HG03558 (cell line): ENCODE measurements at regions not wholly inside any gene's neighbourhood (a gene's known extent, or its start where the extent isn't known, plus 50 kb on each side); places are given as distances from the start of the nearest gene placed in this dataset.

ENCODE experiments used
- ATAC-seq: cut with Tn5 transposase; IDR thresholded peaks from one replicate; pipeline ENCODE4 v1.9.1; 2021; ENCODE audit warnings: moderate number of reproducible peaks; ENCODE audit not compliant: unreplicated experiment; ENCODE audit errors: extremely low read depth

DNA sequence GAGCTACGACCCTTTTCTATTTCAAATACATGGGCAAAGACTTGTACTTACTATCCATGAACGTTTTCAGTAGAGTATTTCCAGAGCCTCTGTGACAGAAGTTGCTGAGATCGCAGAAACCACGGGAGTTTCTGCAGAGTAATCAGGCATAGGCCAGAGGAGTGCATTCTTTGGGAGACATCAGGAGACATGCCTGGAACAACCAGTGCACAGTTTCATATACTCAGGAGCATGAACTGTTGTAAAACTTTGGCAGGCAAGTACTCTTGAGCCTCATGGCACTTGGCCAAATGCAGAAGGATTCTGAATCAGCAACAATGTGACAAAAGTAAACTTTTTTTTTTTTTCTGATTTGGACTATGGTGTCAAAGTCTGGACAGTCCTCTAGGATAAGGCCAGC lies 307.1 kb downstream of the GRB14 start:
- no peak for ATAC-seq

DNA sequence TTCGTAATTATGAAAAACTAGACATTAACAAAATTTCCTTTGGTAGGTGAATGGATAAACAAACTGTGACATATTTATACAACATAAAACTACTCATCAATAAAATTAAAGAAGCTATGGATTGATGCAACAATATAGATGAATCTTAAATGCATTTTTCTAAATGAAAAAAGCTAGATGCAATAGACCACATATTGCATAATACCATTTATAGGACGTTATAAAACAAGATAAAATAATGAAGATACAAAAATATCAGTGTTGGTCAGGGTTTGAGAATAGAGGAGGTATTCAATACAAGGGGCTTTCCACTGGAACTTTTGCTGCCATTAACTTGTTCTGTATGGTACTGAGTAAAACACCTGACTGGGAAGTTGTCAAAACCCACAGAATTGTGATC lies 314.4 kb downstream of the GRB14 start:
- no peak for ATAC-seq

DNA sequence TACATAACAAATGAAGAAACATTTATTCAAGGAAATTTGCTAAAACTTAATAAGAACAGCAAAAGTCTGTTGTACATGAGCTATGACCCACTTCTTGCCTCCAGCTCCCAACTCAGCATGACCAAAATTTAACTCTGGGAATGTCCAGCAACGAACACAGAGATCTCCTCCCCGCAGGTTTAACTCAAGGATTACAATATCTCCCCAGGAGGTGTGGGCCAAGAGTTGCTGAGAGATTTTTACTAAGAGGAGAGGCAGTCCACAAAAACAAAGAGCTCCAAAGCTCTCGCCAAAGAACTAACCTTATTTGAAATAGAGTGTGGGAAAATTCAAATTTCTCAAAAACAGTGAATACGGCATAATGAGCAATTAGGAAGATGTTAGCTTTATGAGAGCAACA lies 318.5 kb downstream of the GRB14 start:
- ATAC-seq = no peak

GRCh38 chr2:164288235-164288634 lies 333.0 kb downstream of the GRB14 start:
- no peak for ATAC-seq

GRCh38 chr2:164287056-164287455 lies 334.2 kb downstream of the GRB14 start:
- no peak for ATAC-seq

- no peak for ATAC-seq
Measured at GRCh38 chr2:164285576-164285975, 335.7 kb downstream of the GRB14 start.

DNA sequence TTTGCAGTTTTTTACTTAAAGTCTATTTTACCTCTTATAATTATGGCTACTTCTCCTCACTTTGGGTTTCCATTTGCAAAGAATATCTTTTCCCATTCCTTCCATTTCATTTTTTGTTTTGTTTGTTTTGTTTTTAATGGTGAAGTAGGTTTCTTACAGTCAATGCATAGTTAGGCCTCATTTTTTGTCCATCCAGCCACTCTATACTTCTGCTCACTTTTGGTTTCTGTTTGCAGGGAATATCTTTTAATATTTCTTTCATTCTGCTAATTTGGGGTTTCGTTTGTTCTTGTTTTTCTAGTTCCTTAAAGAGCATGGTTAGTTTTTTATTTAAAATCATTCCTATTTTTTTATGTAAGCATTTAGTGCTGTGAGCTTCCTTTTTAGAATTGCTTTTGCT lies 339.4 kb downstream of the GRB14 start:
- no peak for ATAC-seq

DNA sequence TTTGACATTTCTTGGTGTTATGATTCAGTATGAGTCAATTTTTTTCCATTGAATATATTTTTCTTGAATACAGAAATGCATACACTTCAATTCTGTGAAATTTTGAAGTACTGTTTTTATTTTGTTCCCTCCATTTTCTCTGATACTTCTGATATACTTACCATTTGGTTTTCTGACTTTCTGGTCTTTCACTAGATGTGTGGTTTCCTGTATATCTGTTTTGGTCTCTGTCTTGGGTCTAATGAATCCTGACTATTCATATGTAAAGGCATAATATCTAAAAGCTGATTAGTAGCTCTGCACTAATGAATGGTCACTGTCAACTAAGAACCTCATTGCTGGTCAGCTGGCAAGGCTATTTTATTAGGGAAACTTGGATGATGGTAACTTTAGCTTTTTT lies 345.6 kb downstream of the GRB14 start:
- ATAC-seq = no peak

DNA sequence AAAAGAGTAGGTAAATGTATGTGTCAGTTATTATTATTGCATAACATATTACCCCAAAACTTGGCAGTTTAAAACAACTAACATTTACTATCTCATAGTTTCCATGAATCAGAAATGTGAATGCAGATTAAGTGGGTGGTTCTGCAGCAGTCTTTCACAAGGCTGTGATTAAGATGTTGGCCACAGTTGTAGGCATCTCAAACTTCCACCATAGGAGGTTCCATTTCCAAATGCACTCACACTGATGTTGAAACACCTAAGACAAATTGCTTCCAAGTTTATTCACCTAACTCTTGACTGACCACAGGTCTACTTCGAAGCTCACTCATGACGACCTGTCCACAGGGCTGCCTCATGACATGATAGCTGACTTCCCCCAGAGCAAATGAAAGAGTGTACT lies 360.8 kb downstream of the GRB14 start:
- no peak for ATAC-seq

GRCh38 chr2:164257742-164258141 lies 363.5 kb downstream of the GRB14 start:
- ATAC-seq = no peak

DNA sequence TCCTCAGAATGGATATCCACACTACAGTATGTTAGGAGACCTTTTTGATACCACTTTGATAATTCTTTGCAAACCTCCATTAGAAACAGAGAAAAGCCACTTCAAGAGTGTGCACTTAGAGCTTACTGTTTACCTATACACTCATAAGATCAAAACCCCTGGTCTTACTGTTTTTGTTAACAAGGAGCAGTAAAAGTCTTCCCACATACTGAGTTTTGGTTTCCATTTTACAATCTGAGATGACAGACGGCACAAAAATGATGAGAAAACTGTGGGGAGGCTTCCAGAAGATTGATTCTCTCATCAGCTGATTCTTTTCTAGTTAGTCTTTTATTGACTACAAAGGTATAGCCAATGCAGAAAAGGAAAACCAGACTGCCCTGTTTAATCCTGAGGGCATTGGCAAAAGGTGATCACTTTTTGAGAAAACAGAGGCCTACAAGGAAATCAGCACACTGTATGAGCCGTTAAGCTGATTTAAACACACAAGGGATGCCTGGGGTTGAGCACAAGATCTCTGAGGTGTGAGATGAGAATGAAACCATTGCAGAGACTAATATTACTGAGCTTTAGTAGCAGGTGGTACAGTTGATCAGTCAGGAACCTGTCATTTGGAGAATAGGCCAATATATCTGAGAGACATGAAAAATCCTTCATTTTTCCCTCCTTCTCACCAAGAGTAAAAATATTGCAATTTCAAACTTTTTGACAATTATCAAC lies 368.6 kb downstream of the GRB14 start:
- peak; percentile 74 for ATAC-seq

GRCh38 chr2:164243315-164243714 lies 378.0 kb downstream of the GRB14 start:
- ATAC-seq = no peak

DNA sequence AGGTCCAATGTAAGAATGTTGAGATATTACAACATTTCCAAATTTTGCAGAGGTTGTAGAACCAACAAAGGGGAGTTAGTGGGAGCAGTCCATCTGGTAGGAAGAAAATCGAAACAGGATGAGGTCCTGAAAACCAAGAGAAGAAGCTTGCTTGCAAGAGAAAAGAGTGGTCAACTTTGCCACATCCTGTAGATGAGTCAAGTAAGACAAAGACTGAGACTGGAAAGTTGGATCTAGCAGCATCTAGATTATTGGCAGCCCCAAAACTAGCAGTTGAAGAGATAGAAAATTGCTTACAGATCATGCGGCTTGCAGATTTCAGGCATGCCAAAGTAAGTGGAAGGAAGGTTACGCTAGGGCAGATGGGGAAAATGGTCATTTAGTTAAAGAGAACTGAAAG lies 378.9 kb downstream of the GRB14 start:
- ATAC-seq = no peak

- ATAC-seq = no peak
Measured at GRCh38 chr2:164234074-164234473, 387.2 kb downstream of the GRB14 start.

DNA sequence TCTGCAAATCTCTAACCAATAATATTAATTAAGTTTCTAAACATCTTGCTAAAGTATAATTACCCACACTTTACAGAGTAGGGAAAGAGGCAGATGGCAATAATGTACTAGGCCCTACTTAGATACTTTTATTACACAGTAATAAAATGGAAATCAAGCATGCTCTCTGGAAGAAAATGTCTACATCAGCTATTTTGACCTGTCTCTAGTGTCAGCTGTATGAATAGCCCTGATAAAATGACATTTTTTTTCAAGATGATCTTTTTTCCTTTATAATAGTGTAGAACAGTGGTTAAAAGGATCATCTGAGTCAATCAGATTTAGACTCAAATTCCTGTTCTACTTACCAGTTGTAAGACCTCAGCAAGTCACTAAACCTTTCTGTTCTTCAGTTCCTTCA lies 397.3 kb downstream of the GRB14 start:
- no peak for ATAC-seq

DNA sequence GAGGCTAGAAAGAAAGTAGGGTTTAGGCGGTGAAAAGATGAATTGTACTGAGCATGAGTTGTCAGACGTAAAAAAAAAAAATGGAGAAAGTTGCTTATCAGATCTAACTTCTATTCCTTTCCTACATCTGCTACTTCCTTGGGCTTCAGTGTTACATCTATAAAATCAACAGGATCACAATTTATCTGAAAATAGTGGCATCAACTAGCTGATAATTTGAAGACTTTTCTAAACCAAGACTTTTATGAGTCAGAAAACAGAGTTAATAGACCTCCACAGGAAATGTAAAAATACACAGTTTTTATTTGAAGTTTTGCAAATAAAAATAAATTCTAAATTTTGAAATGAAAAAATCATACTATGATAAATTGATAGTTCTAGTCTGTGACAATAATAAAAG lies 399.8 kb downstream of the GRB14 start:
- ATAC-seq = no peak

DNA sequence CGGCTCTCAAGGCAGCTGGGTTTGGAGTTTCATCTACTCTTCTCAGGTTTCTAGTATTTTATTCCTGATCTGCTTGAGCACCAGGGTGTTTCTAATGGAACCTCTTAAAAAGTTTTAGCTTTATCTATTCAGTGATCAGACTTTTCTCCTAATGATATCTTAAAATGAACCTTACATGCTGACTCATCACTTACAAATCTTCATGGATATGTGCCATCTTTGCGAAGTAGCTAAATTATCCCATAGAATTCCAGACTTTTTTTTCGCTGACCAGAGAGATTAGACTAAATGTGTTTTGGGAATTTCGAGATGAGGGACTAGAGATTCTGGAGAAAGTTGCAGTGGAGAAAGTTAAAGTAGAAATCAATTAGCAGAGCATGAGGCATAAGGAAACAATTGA lies 401.0 kb downstream of the GRB14 start:
- ATAC-seq = no peak

DNA sequence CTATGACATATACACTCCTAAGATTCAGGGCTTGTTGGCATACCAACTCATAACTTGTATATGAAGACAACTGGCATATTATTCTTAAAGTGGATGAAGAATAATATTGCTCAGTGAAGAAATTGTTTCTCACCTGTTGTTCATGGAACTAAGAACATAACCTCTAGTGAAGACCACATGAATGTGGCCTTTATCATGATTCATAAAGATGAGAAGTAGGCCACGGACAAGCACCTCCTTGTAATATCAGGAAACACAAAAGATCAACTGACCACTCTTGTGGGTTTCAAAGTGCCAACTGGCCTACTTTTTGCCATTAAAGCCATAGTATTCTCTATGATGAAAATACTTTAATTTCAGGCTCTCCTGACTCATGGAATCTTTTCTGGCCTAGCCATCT lies 407.4 kb downstream of the GRB14 start:
- ATAC-seq = no peak

- ATAC-seq = no peak
Measured at GRCh38 chr2:164205347-164205746, 415.9 kb downstream of the GRB14 start.

GRCh38 chr2:164203131-164203530 lies 418.2 kb downstream of the GRB14 start:
- ATAC-seq = no peak

DNA sequence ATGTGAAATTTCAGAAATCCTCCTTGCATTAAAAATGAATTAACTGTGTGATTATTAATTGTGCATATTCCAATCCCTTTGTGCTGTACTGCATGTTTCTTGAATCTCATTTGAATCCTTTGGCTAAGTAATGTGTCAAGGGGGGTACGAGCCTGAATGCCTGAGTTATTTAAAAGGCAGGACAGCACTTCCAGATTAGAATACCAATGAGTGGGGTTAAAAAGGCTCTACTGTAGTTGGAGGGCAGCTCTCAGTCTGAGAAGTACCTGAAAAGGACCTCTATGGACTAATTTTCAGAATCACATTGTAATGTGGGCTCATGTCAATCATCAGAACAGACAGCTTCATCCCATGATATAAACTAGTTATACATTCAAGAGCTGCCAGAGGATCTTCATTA lies 423.0 kb downstream of the GRB14 start:
- no peak for ATAC-seq

GRCh38 chr2:164190700-164191099 lies 430.6 kb downstream of the GRB14 start:
- ATAC-seq = no peak

GRCh38 chr2:164189851-164190250 lies 431.4 kb downstream of the GRB14 start:
- ATAC-seq = no peak
